SK-N-MC (cell line): ENCODE measurements at regions not wholly inside any gene's neighbourhood (a gene's known extent, or its start where the extent isn't known, plus 50 kb on each side); places are given as distances from the start of the nearest gene placed in this dataset.
"Not testable (repeated sequence)": the region's sequence is repeated elsewhere in the genome, so short reads cannot be mapped to it uniquely, and the experiment has no call there.

Experiments used
- DNase-seq: peaks from one replicate; pipeline ENCODE4 v3.0.0-alpha.2; 2011; ENCODE audit warnings: low read depth, low spot score
- H3K27ac ChIP-seq: fragments of 200-600 bp; sonication (generic); 2 replicates; pipeline ENCODE4 v1.5.1; 2016; ENCODE audit warnings: mixed run types
- H3K36me3 ChIP-seq: fragments of 200-600 bp; sonication (generic); 2 replicates; pipeline ENCODE4 v1.6.1; 2017; ENCODE audit warnings: antibody characterized with exemption, low read length, mixed read lengths; ENCODE audit not compliant: insufficient read depth
- H3K4me3 ChIP-seq: fragments of 200-600 bp; sonication (generic); 2 replicates; pipeline ENCODE4 v1.5.1; 2016
- H3K9ac ChIP-seq: fragments of 200-600 bp; sonication (generic); 2 replicates; pipeline ENCODE4 v1.8.0; 2017; ENCODE audit warnings: mixed run types, mixed read lengths; ENCODE audit not compliant: insufficient read length
- H3K9me3 ChIP-seq: fragments of 200-600 bp; sonication (generic); 2 replicates; pipeline ENCODE4 v1.6.1; 2017; ENCODE audit warnings: low read depth, mild to moderate bottlenecking, antibody characterized with exemption, low read length, moderate library complexity, mixed read lengths
- EZH2 ChIP-seq: fragments of 200-600 bp; sonication (generic); IDR thresholded peaks from one replicate; pipeline ENCODE4 v1.6.1; 2017; ENCODE audit warnings: antibody characterized with exemption
- FOXP2 ChIP-seq: optimal IDR thresholded peaks from 2 replicates; pipeline ENCODE3; 2011; ENCODE audit warnings: mild to moderate bottlenecking, moderate library complexity; ENCODE audit not compliant: insufficient read depth; ENCODE audit errors: extremely low read length, control extremely low read depth
- POLR2AphosphoS5 ChIP-seq: IDR thresholded peaks from 2 replicates; pipeline ENCODE4 v1.6.1; 2012; ENCODE audit warnings: mild to moderate bottlenecking, low read depth, low read length, borderline replicate concordance

DNA sequence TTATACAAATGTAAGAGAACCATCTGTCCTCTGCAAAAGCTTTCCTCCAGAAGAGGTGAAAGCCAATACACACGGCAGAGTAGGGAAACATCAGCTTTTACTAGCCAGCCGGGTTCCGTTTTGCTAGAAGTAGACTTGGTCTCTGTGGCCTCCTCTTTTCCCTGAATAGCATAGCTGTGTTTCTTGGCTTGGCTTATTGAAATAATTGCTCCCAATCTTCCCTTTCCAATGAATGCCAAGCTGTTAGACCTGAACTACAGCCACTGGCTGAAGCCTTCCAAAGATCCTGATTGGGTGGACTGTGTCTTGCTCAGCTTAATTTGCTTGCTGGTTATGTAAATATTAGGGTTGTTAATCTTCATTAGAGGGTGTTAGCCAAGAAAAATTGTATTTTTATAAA, 157.8 kb upstream of the ROPN1 start:
- DNase-seq, result no peak
- Histone ChIP-seq H3K36me3 (no peaks in the 10 kb centered on the region), H3K9me3 (no peaks in the 10 kb centered on the region), H3K4me3 (no peak overlapping the region), H3K9ac (no peak overlapping the region), H3K27ac (no peak overlapping the region)
- no peak for TF ChIP-seq POLR2AphosphoS5
- no peak for TF ChIP-seq EZH2
- no peak for TF ChIP-seq FOXP2

- not testable (repeated sequence) for H3K9me3 ChIP-seq, H3K9ac ChIP-seq, H3K36me3 ChIP-seq, DNase-seq, H3K4me3 ChIP-seq, H3K27ac ChIP-seq
These were observed 161.0 kb upstream of the ROPN1 start for GRCh38 chr3:124152891-124153290.

DNA sequence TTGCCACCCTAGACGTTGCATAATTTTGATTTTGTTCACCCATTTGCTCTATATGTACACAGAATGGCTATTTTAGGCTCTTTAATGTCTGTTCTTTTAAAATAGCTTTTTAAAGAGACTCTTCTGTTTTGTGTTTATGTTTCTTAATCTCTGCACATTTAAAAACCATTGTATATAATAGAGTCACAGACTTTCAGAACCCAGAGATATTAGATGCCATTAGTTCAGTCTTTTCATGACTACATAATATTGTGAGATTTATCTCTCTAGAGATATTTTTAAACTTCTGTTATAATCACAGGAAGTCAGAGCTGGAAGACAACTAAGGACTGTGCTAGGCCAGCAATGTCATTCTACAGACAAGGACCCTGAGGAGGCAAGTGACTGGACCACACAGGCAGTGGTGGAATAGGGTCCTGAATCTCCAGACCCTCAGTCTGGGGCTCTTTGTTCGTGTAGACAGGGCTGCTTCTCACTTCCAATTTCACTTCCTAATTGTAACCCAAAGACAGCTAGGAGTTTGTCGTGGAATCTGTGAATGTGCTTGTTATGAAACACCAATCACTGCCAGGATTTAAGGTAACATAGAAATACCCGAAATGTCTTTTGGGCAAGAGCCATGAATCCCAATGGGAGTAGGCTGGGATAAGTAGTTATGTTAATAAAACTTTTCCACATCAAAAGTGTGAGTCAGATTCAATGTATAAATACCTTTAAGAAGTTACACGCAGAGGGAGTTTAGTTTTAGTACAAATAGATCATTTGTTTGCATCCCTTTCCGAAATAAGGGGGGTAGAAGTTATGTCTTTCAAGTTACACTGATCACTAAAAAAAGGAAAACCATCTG, 165.2 kb upstream of the ROPN1 start:
- no peak for DNase-seq
- Histone ChIP-seq H3K9me3 (no peaks in the 10 kb centered on the region), H3K4me3 (no peak overlapping the region), H3K36me3 (no peaks in the 10 kb centered on the region), H3K9ac (no peak overlapping the region), H3K27ac (no peak overlapping the region)
- TF ChIP-seq FOXP2, result no peak

DNA sequence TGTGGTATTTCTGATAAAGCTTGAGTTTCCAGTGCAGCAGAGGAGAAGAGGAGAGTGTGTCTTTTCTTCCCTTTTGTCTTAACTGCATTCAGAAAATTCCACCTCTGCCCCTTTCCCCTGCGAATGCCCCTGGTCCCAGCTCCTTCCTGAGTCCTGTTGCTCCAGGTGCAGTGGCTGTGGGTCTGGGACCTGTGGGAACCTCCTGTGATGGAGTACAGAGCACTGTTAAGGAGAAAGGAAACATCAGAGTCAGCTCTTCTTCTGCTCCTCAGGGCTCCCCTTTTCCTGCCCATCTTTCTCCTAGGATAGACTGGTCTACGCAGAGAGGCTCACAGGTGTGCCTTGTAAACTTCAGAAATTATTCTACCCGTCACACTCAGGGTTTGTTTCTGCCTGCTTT, 165.8 kb upstream of the ROPN1 start:
- no peaks in the 10 kb centered on the region for H3K36me3 ChIP-seq
- H3K4me3 ChIP-seq, result no peak overlapping the region
- no peak overlapping the region for H3K9ac ChIP-seq
- H3K9me3 ChIP-seq, result no peaks in the 10 kb centered on the region
- DNase-seq, result no peak
- TF ChIP-seq EZH2, result no peak
- no peak for TF ChIP-seq POLR2AphosphoS5
- no peak for TF ChIP-seq FOXP2
- H3K27ac ChIP-seq, result no peak overlapping the region

GRCh38 chr3:124158168-124158881, 166.4 kb upstream of the ROPN1 start:
- TF ChIP-seq POLR2AphosphoS5 (no peak), FOXP2 (no peak), EZH2 (no peak)
- H3K9me3 ChIP-seq, result no peaks in the 10 kb centered on the region
- no peak overlapping the region for H3K9ac ChIP-seq
- no peak for DNase-seq
- H3K27ac ChIP-seq, result no peak overlapping the region
- no peaks in the 10 kb centered on the region for H3K36me3 ChIP-seq
- H3K4me3 ChIP-seq, result no peak overlapping the region

DNA sequence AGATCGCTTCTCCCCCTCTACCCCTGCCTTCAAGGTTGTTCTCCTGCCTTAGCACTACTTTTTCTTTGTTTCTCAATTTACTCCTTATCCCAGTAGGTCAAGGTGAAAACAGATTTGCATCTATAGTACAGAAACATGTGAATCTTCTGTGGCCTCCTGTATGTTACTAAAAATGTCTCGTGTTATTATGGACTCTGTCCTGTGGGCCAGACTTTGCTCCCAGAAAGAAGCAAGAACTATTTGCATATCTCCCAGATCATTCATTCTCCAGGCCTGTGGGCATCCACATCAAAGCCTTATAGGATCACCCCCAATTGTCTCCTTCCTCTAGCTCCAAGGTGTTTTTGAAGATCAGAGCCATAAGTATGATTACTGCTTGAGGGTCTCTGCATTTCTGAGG, 169.5 kb upstream of the ROPN1 start:
- Histone ChIP-seq H3K27ac (no peak overlapping the region), H3K9ac (no peak overlapping the region), H3K36me3 (no peaks in the 10 kb centered on the region), H3K4me3 (no peak overlapping the region), H3K9me3 (no peaks in the 10 kb centered on the region)
- no peak for TF ChIP-seq POLR2AphosphoS5
- no peak for TF ChIP-seq EZH2
- TF ChIP-seq FOXP2, result no peak
- no peak for DNase-seq

GRCh38 chr3:124163689-124164088, 171.8 kb upstream of the ROPN1 start:
- DNase-seq, result no peak
- Histone ChIP-seq H3K9ac (no peak overlapping the region), H3K9me3 (no peaks in the 10 kb centered on the region), H3K4me3 (no peak overlapping the region), H3K27ac (no peak overlapping the region), H3K36me3 (no peaks in the 10 kb centered on the region)
- TF ChIP-seq POLR2AphosphoS5 (no peak), FOXP2 (no peak), EZH2 (no peak)

- H3K4me3 ChIP-seq, result no peak overlapping the region
- H3K9ac ChIP-seq, result no peak overlapping the region
- no peaks in the 10 kb centered on the region for H3K36me3 ChIP-seq
- H3K9me3 ChIP-seq, result no peaks in the 10 kb centered on the region
- no peak overlapping the region for H3K27ac ChIP-seq
- TF ChIP-seq FOXP2 (no peak), POLR2AphosphoS5 (no peak)
- no peak for DNase-seq
These were observed 176.3 kb upstream of the ROPN1 start for GRCh38 chr3:124168271-124168670.

- no peak overlapping the region for H3K4me3 ChIP-seq
- H3K9me3 ChIP-seq, result no peaks in the 10 kb centered on the region
- no peaks in the 10 kb centered on the region for H3K36me3 ChIP-seq
- no peak overlapping the region for H3K9ac ChIP-seq
- no peak overlapping the region for H3K27ac ChIP-seq
- no peak for DNase-seq
- TF ChIP-seq POLR2AphosphoS5 (no peak), FOXP2 (no peak), EZH2 (no peak)
These were observed 180.4 kb upstream of the ROPN1 start for GRCh38 chr3:124172283-124172682.
